ENCODE measurements at regions not wholly inside any gene's neighbourhood (a gene's known extent, or its start where the extent isn't known, plus 50 kb on each side); places are given as distances from the start of the nearest gene placed in this dataset.

DNA sequence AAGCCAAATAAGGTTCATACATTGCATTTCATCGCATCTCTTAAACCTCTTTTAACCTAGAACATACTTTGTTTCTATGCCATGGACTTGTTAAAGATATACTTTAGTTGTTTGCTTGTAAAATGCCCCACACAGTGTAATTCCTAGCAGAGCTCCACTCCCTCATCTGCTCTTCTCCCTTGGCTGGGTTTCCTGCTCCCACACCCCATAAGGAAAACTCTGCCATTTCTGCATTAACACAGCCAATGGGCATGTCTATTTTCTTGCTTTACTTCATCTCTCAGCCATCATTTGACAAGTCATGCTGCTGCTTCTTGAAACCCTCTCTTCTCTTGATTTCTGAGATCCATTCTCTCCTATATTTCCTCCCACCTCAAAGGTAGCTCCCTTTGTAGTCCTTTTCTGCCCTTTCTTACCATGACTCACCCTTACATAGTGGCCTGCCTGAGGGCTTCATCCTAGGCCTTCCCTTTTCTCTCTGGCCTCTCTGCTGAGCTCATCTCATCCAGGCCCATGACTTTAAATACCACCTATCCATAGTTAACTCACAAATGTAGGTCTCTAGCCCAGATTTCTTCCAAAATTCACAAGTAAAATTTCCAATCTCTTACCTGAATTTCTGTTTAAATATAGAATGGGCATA is 471.4 kb downstream of the ADRA2A start:
- TF ChIP-seq MAFK (IDR thresholded peaks at IDR 0.05; ENCODE audit: low read depth, low read length) = no peak
- TF ChIP-seq, protein P1, sequence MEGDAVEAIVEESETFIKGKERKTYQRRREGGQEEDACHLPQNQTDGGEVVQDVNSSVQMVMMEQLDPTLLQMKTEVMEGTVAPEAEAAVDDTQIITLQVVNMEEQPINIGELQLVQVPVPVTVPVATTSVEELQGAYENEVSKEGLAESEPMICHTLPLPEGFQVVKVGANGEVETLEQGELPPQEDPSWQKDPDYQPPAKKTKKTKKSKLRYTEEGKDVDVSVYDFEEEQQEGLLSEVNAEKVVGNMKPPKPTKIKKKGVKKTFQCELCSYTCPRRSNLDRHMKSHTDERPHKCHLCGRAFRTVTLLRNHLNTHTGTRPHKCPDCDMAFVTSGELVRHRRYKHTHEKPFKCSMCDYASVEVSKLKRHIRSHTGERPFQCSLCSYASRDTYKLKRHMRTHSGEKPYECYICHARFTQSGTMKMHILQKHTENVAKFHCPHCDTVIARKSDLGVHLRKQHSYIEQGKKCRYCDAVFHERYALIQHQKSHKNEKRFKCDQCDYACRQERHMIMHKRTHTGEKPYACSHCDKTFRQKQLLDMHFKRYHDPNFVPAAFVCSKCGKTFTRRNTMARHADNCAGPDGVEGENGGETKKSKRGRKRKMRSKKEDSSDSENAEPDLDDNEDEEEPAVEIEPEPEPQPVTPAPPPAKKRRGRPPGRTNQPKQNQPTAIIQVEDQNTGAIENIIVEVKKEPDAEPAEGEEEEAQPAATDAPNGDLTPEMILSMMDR (conservative IDR thresholded peaks at IDR 0.05; ENCODE audit: low read depth, low read length) = no peak
- no peak for TF ChIP-seq POLR2A (IDR thresholded peaks at IDR 0.05; ENCODE audit: low read depth, low read length)
- no peak for TF ChIP-seq BHLHE40 (IDR thresholded peaks at IDR 0.05; ENCODE audit: low read depth, low read length)
- TF ChIP-seq, protein P2, sequence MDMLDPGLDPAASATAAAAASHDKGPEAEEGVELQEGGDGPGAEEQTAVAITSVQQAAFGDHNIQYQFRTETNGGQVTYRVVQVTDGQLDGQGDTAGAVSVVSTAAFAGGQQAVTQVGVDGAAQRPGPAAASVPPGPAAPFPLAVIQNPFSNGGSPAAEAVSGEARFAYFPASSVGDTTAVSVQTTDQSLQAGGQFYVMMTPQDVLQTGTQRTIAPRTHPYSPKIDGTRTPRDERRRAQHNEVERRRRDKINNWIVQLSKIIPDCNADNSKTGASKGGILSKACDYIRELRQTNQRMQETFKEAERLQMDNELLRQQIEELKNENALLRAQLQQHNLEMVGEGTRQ (IDR thresholded peaks at IDR 0.05; ENCODE audit: low read depth, low read length) = no peak
- TF ChIP-seq CEBPB (IDR thresholded peaks at IDR 0.05; ENCODE audit: low read depth, low read length) = no peak
- TF ChIP-seq RFX5 (IDR thresholded peaks at IDR 0.05; ENCODE audit: low read depth, low read length) = no peak
- no peak for TF ChIP-seq SMC3 (IDR thresholded peaks at IDR 0.05; ENCODE audit: low read depth, low read length)
- TF ChIP-seq, protein P3, sequence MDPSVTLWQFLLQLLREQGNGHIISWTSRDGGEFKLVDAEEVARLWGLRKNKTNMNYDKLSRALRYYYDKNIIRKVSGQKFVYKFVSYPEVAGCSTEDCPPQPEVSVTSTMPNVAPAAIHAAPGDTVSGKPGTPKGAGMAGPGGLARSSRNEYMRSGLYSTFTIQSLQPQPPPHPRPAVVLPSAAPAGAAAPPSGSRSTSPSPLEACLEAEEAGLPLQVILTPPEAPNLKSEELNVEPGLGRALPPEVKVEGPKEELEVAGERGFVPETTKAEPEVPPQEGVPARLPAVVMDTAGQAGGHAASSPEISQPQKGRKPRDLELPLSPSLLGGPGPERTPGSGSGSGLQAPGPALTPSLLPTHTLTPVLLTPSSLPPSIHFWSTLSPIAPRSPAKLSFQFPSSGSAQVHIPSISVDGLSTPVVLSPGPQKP (IDR thresholded peaks at IDR 0.05; ENCODE audit: borderline replicate concordance, low read depth, low read length) = no peak
